C4-2B (cell line): ENCODE measurements at regions not wholly inside any gene's neighbourhood (a gene's known extent, or its start where the extent isn't known, plus 50 kb on each side); places are given as distances from the start of the nearest gene placed in this dataset.

Source experiments
- ZFX ChIP-seq: fragments of 450-650 bp; IDR thresholded peaks from 2 replicates; pipeline ENCODE4 v1.6.1; 2017
- TF ChIP-seq, protein P1 (sequence below): fragments of 450-650 bp; conservative IDR thresholded peaks from 2 replicates; pipeline ENCODE4 v1.5.1; 2017; ENCODE audit warnings: mild to moderate bottlenecking

DNA sequence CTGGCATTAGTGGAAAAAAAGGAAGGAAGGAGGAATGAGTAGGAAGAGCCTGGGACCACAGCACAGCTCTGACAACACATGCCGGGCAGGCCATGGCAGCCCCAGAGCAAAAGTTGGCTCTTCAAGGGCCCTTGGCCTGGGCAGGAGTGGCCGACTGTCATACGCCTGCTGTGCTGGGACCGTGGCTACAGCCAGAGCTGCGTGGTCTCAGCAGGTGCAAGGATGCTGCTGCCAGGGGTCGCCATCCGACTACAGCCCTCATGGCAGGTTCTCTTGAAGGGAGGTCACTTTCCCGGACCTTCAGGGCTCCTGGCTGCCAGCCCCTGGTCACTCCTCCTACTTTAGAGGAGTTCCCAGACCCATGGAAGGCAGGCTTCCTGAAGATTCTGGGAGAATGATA, 109.9 kb downstream of the ARL4C start:
- TF ChIP-seq, protein P1, sequence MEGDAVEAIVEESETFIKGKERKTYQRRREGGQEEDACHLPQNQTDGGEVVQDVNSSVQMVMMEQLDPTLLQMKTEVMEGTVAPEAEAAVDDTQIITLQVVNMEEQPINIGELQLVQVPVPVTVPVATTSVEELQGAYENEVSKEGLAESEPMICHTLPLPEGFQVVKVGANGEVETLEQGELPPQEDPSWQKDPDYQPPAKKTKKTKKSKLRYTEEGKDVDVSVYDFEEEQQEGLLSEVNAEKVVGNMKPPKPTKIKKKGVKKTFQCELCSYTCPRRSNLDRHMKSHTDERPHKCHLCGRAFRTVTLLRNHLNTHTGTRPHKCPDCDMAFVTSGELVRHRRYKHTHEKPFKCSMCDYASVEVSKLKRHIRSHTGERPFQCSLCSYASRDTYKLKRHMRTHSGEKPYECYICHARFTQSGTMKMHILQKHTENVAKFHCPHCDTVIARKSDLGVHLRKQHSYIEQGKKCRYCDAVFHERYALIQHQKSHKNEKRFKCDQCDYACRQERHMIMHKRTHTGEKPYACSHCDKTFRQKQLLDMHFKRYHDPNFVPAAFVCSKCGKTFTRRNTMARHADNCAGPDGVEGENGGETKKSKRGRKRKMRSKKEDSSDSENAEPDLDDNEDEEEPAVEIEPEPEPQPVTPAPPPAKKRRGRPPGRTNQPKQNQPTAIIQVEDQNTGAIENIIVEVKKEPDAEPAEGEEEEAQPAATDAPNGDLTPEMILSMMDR = no peak
- TF ChIP-seq ZFX = no peak
